K562 (cell line): ENCODE measurements at regions not wholly inside any gene's neighbourhood (a gene's known extent, or its start where the extent isn't known, plus 50 kb on each side); places are given as distances from the start of the nearest gene placed in this dataset.

Experiments used
- ATAC-seq: fragments of 200-7000 bp; cut with Tn5 transposase; 3 replicates; pipeline ENCODE4 v1.9.1; 2020; ENCODE audit warnings: moderate library complexity
- BruUV-seq: library from RNA; stranded (reverse); fragments of 400-500 nt; replicated peaks from 2 replicates; lab custom pipeline; 2021; lab: Mats Ljungman, UMichigan
- CTCF ChIA-PET: fragments of 300-600 bp; formaldehyde crosslinking; extraction: SDS; loops from one replicate; lab custom pipeline; 2021; ENCODE audit warnings: low intra/inter-chr PET ratio; lab: Yijun Ruan, JAX
- POLR2A ChIA-PET: fragments of 300-600, 350-650 bp; sonication (Branson Sonifier 250); formaldehyde crosslinking; extraction: SDS; loops from one replicate; lab custom pipeline; 2021; ENCODE audit warnings: antibody characterized with exemption, inconsistent platforms; lab: Yijun Ruan, JAX
- DNase-seq, 4 experiments: peaks; one replicate each; pipeline versions ENCODE4 v3.0.0 to v3.0.0-alpha.2; 2011 to 2018; ENCODE audit warnings: low spot score in 3 of 4, mixed read lengths in 3 of 4; ENCODE audit errors: extremely low read depth in 1 of 4
- FAIRE-seq: peaks from 2 replicates; lab custom pipeline; 2011; peaks lifted over from hg19 to GRCh38; lab: Jason Lieb, UNC
- H2AFZ ChIP-seq: 2 replicates; pipeline ENCODE4 v1.6.0; 2011; ENCODE audit warnings: low read depth, low read length, control low read depth, inconsistent platforms
- H3K27ac ChIP-seq: fragments of 200-600 bp; 3 replicates; pipeline ENCODE4 v1.8.0; 2011; ENCODE audit warnings: low read depth, mild to moderate bottlenecking, control low read depth, inconsistent platforms, low read length, moderate library complexity, mixed read lengths; ENCODE audit errors: extremely low read depth
- H3K27me3 ChIP-seq, 2 experiments: fragments of 300-600 bp in 1 of 2; 2 replicates in 1 of 2; 3 replicates in 1 of 2; pipeline versions ENCODE4 v1.6.0 to v1.8.0; 2011; ENCODE audit warnings: inconsistent platforms in 2 of 2, low read length in 2 of 2, mild to moderate bottlenecking in 1 of 2, mixed read lengths in 1 of 2, moderate library complexity in 1 of 2; ENCODE audit not compliant: control insufficient read depth in 2 of 2, insufficient read depth in 2 of 2
- H3K36me3 ChIP-seq: fragments of 300-600 bp; 3 replicates; pipeline ENCODE4 v1.8.0; 2011; ENCODE audit warnings: mild to moderate bottlenecking, low read length, inconsistent platforms; ENCODE audit not compliant: control insufficient read depth, insufficient read depth
- H3K4me1 ChIP-seq, 2 experiments: fragments of 200-600 bp in 1 of 2; replicated peaks in 1 of 2; 2 replicates in 1 of 2; 3 replicates in 1 of 2; pipeline versions ENCODE4 v1.5.1 to v1.8.0; 2011; ENCODE audit warnings: inconsistent platforms in 2 of 2, low read length in 2 of 2, mild to moderate bottlenecking in 1 of 2, mixed read lengths in 1 of 2, moderate library complexity in 1 of 2; ENCODE audit not compliant: control insufficient read depth in 2 of 2, insufficient read depth in 2 of 2
- H3K4me2 ChIP-seq: 2 replicates; pipeline ENCODE4 v1.6.1; 2011; ENCODE audit warnings: low read length, control low read depth, inconsistent platforms, mixed read lengths; ENCODE audit not compliant: insufficient read depth
- H3K4me3 ChIP-seq: fragments of 200-600 bp; sonication (generic), shearing (Covaris generic); 2 replicates; pipeline ENCODE4 v1.5.1; 2016; ENCODE audit warnings: control low read depth, inconsistent platforms
- H3K79me2 ChIP-seq: fragments of 200-600 bp; 3 replicates; pipeline ENCODE4 v1.8.0; 2011; ENCODE audit warnings: low read length, inconsistent platforms; ENCODE audit not compliant: control insufficient read depth, insufficient read depth
- H3K9ac ChIP-seq, 2 experiments: 2 replicates each; pipeline versions ENCODE4 v1.6.0 to v1.6.1; 2011; ENCODE audit warnings: low read depth in 2 of 2, low read length in 2 of 2, control low read depth in 1 of 2, inconsistent platforms in 1 of 2, mild to moderate bottlenecking in 1 of 2, mixed read lengths in 1 of 2; ENCODE audit not compliant: insufficient read depth in 1 of 2
- H3K9me1 ChIP-seq: one replicate; pipeline ENCODE4 v1.6.0; 2011; ENCODE audit warnings: inconsistent platforms, mild to moderate bottlenecking, low read length, moderate library complexity; ENCODE audit not compliant: control insufficient read depth, insufficient read depth
- H3K9me3 ChIP-seq: replicated peaks from 2 replicates; pipeline ENCODE4 v1.5.1; 2011; ENCODE audit warnings: low read depth, low read length, inconsistent platforms; ENCODE audit not compliant: control insufficient read depth, insufficient read depth
- H4K20me1 ChIP-seq: replicated peaks from 2 replicates; pipeline ENCODE4 v1.6.1; 2011; ENCODE audit warnings: low read length, inconsistent platforms, mixed read lengths; ENCODE audit not compliant: control insufficient read depth, insufficient read depth
- DLX4 ChIP-seq: fragments of 250-450 bp; sonication (Bioruptor Pico); IDR thresholded peaks from 2 replicates; pipeline ENCODE4 v1.6.1; 2021; ENCODE audit warnings: mild to moderate bottlenecking
- EGR1 ChIP-seq: fragments of 450-650 bp; conservative IDR thresholded peaks from 2 replicates; pipeline ENCODE4 v1.6.1; 2017; ENCODE audit warnings: mild to moderate bottlenecking
- EHMT2 ChIP-seq: fragments of 450-650 bp; IDR thresholded peaks from 2 replicates; pipeline ENCODE4 v1.6.1; 2018; ENCODE audit warnings: antibody characterized with exemption
- MEF2D ChIP-seq: conservative IDR thresholded peaks from 2 replicates; pipeline ENCODE4 v1.6.1; 2016; ENCODE audit warnings: low read depth, missing genetic modification characterization, missing compliant biosample characterization
- NFATC3 ChIP-seq: fragments of 450-650 bp; IDR thresholded peaks from 2 replicates; pipeline ENCODE4 v1.6.1; 2017; ENCODE audit warnings: mild to moderate bottlenecking
- USF2 ChIP-seq: sonication (generic); formaldehyde crosslinking; IDR thresholded peaks from 2 replicates; pipeline ENCODE4 v1.5.0; 2020; ENCODE audit warnings: missing genetic modification reagents
- ZFP30 ChIP-seq: fragments of 250-450 bp; sonication (Bioruptor Pico); IDR thresholded peaks from 2 replicates; pipeline ENCODE4 v1.8.0; 2022; ENCODE audit warnings: moderate library complexity, mild to moderate bottlenecking, inconsistent platforms, borderline replicate concordance
- ZNF445 ChIP-seq: fragments of 250-450 bp; sonication (Bioruptor Pico); IDR thresholded peaks from 2 replicates; pipeline ENCODE4 v1.4.0; 2020; ENCODE audit warnings: low read depth, mild to moderate bottlenecking, moderate library complexity
- ZNF695 ChIP-seq: fragments of 450-650 bp; formaldehyde crosslinking; IDR thresholded peaks from 2 replicates; pipeline ENCODE4 v1.4.0; 2020; ENCODE audit warnings: mild to moderate bottlenecking, moderate library complexity
- WGBS: fragments of 100-300 bp; shearing (Covaris generic); methylation state at CpG from one replicate; pipeline ENCODE4 v1.1.6; 2016; ENCODE audit warnings: low coverage, mixed read lengths; ENCODE audit not compliant: insufficient coverage; ENCODE audit errors: missing lambda C conversion rate; 5-methylcytosine and 5-hydroxymethylcytosine counted together
- in situ Hi-C: fragments of 300-500 bp; cut with MboI; formaldehyde crosslinking; loops from 4 replicates; pipeline ENCODE4 v1.15.0; 2018; ENCODE audit warnings: inconsistent platforms, mixed read lengths
- intact Hi-C: fragments of 100-400 bp; cut with micrococcal nuclease; formaldehyde crosslinking; loops from 2 replicates; pipeline ENCODE4 v1.14.2; 2022

GRCh38 chr20:6299456-6299855 is 176.6 kb upstream of the FERMT1 start (continued):
- TF ChIP-seq DLX4 (CRISPR knock-in tag) (no peak), MEF2D (tag) (no peak), ZNF695 (CRISPR knock-in tag) (no peak), NFATC3 (no peak), EGR1 (no peak), ZFP30 (CRISPR knock-in tag) (no peak), ZNF445 (CRISPR knock-in tag) (no peak), USF2 (CRISPR knock-in tag) (no peak)

- intact Hi-C loops (no loop called here), in situ Hi-C loops (no loop called here)
- POLR2A ChIA-PET: no interaction called here
- no peaks in the 10 kb centered on the region for H4K20me1 ChIP-seq
- H3K9me1 ChIP-seq: no peaks in the 10 kb centered on the region
- BruUV-seq: no TSS peak
- H3K79me2 ChIP-seq: no peaks in the 10 kb centered on the region
- no peak overlapping the region for H3K4me2 ChIP-seq
- CTCF ChIA-PET: no interaction called here
- FAIRE-seq (no peak), ATAC-seq (no peak), DNase-seq (no peak)
- H3K9me3 ChIP-seq: no peaks in the 10 kb centered on the region
- WGBS: 0% methylated on average over 5 of the region's 7 CpGs
- H3K27ac ChIP-seq: no peak overlapping the region
- H3K36me3 ChIP-seq: no peaks in the 10 kb centered on the region
- no peak for TF ChIP-seq EHMT2
- H2AFZ ChIP-seq: no peak overlapping the region
- no peak overlapping the region for H3K4me3 ChIP-seq
- no peaks in the 10 kb centered on the region for H3K4me1 ChIP-seq
- H3K27me3 ChIP-seq: no peaks in the 10 kb centered on the region
- no peak overlapping the region for H3K9ac ChIP-seq
Observed at GRCh38 chr20:6298049-6298448, 175.2 kb upstream of the FERMT1 start.
